HK-2 (cell line): ENCODE measurements at regions not wholly inside any gene's neighbourhood (a gene's known extent, or its start where the extent isn't known, plus 50 kb on each side); places are given as distances from the start of the nearest gene placed in this dataset.

ENCODE experiments used
- DNase-seq: peaks from one replicate; pipeline ENCODE4 v3.0.0-alpha.2; 2018; ENCODE audit not compliant: unreplicated experiment

DNA sequence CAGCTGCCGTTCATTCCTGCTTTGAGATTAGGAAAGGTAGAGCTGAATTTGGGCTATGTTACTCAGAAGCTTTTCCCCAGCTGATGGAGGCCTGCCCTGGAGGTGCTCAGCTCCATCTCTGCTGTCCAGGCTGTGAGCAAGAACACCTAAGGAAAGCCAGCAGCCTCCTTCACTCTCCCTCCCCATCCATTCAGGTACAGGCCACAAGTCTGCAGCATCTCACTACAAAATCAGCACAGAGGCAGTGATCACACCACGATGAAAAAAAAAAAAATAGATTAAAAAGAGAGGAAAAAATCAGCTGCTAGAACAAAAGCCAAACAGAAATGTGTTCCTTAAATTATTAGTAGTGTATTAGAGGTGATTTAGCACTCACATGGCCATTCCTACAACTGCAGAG lies 515.0 kb downstream of the CDH26 start:
- DNase-seq: no peak

DNA sequence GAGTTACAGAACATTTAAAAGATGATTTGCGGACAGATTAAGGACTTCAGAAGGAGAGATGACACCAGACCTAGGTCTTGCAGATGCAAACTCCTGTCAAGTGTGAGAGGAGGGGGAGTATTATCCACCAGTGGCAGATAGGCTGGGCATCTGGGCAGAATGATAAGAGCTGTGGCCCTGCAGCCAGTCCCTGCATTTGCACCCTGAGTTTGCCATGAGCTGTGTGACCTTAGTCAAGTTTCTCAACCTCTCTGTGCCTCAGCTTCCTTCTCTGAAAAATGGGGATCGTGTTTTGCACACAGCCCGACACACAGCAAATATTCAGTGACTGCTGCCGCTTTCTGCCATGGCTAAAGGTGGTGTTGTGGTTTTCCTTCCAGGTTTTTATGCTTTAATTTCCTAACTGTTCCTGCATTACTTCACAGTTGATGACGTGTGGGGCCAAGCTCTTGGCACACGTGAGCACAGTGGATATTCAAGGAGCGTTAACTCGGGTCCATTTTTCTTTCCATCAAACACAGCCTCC lies 516.2 kb downstream of the CDH26 start:
- DNase-seq: no peak

DNA sequence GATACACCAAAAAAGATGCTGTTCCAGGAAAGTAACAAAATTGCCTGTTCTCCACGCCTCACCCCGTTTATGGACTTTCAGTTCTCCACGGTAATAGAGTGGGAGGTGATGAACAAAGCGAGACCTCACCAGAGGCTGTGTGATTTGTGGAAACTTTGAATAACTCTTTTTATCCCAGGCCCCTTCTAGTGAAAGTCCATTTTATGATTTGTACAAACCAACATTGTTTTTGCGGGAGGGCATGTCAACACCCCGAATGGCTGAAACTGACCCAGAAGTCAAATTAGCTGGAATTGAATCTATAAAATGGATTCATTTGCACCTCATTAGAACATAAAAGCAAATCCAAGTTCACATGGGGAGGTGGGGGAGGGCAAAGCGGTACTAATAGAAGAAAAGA lies 517.8 kb downstream of the CDH26 start:
- no peak for DNase-seq

DNA sequence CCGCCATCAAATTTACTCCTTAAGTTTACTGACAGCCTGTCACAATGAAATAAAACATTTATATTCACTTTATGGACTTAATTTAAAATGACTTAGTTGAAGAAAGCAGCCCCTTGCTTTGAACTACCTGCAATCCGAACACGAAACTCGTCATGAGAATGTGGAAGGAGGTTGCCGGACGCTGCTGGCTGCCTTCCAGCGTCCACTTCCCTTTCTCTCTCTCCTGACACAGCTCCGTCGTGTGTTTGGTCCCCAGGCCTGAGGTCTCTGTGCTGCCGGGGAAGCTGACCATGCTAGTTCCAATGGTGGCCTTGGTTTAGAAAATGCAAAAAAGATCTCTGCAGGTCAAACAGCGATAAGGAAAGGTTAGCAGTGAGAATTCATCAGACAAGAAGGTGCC lies 519.7 kb downstream of the CDH26 start:
- DNase-seq: no peak

DNA sequence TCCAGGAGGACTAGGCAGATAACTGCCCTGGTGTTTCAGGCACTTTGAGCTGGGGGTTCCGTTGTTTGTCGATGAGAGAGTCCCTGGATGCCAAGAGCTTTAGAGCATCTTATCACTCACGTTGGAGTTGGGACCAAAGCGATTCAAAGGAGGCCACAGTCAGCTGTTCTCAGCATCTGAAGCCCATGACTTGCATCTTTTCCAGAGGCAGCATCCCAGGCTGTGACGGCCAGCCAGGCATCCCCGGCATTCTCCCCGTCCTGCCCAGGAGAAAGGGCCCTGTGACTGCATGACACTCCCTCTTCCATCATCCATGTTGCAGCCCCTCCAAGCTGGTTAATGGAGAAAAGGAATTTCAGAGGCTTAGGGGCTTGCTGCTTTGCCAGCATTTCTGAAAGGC lies 520.3 kb downstream of the CDH26 start:
- DNase-seq: no peak

DNA sequence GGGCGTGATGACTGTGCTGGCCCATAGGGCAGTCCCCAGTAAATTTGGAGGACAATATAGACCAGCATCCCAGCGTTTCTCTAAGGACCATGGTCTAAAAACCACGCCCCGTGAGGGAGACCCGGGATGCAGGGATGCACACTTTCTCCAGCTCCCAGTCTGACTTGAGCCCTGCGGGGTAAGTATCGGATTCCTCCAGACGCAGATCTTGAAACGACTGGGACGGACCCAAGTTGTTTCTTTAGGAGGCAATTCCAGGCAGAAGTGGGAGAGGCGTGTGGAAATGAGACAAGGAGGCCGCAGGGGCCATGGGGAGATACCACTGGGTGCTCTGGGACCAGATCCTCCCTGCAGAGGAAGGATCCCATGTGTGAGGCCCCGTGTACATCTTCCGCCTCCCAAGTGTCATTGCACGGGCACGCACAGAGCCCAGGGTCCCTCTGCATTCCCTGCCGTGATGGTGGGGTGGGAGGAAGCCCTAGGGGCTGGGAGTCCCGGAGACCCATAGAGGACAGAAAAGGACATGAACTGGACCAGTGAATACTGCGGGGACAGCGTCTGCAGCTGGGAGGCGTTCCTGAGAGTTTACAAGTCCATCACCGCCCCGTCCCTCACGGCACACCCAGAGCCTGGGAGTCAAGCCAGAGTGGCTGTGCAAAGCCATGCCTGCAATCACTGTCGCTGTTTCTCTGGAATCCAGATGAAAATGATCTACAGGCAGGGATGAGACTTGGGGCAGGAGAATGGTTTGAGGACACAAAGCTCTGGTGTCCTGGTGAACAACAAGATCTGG lies 522.9 kb downstream of the CDH26 start:
- DNase-seq: no peak

DNA sequence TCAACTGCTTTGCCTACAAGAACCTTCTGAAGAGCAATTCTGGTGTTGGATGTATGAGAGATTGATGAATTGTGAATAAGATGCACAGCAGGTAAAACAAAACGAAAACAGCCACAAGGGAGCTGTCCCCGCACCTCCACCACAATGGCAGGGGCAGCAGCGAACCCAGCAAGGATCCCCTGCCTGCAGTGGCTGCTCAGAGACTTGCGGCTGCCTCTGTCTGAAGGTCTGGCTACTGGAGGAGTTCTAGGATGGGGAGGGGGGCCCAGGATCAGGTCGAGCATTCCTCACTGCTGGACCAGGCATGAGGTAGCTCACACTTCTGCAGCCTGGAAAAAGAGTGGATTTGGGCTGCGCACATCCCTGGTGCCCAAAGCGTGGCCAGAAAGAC lies 523.5 kb downstream of the CDH26 start:
- DNase-seq: no peak

DNA sequence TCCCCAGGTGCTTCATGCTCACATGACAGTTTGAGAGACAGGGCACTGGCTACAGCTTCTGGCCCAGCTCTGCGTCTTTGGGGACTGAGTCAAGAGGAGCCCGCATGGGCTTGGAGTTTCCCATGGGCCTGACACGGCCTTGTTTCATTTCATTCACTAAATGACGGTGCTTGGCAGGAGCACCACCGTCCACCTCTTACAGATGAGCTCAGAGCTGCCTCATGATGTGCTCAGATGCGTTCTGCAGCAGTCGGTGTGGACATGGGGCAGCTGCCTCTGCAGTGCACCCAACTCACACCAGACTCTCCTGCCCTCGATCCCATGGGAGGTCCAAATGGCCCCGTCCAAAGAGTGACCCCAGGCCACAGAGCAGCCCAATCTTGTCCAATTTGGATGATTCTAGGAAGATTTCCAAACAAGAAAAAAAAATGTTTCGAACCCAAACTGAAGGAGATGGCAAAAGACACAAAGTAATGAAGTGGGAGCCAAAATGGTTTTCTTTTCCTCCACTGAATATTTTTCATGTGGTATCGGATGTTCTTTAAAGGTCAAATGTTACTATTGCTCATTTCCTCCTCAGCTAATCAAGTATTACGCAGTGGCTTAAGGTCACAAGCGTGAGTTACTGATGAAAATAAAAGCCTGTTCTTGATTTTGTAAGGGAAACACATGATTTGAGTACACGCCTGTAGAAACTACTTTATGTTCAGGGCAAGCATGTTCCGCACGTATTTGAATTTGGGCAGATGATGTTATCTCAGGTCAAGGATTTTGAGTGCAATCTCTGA lies 524.2 kb downstream of the CDH26 start:
- DNase-seq: no peak

DNA sequence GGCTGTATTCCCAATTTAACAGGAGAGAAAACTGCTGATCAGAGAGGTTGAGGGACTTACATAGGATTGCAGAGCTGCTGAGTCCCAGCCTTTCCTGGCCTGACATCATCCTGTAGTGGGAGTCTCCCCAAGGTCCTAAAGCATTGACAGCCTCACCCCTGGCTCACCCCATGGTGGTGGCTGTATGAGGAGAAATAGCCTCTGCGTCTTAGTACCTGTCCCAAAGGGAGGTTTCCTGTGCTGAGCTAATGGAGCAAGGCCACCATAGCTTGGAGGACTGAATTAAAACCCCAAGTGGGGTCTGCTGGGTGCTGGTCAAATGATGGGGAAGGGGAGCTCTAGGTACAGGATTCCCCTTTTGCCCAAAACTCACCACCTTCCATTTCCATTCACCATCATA lies 525.1 kb downstream of the CDH26 start:
- DNase-seq: no peak

DNA sequence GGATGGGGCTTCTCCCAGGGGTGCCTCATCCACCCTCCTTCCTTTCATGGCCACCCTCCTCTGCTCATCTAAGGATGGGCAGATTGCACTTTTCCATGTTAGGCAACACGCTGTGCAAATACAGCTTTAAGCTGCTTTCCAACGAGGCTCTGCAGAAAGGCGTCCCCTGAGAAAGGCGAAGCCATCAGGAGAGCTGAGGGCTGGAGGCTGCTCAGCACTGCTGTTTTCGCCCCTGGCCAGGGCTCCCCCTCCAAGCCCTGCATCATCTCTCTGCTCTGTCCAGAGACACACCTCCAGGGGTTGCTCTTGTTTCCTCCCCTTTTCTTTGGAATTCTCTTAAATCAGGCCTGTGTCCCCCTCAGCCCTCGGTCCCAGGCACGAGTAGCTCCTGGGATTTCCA lies 526.1 kb downstream of the CDH26 start:
- DNase-seq: no peak

DNA sequence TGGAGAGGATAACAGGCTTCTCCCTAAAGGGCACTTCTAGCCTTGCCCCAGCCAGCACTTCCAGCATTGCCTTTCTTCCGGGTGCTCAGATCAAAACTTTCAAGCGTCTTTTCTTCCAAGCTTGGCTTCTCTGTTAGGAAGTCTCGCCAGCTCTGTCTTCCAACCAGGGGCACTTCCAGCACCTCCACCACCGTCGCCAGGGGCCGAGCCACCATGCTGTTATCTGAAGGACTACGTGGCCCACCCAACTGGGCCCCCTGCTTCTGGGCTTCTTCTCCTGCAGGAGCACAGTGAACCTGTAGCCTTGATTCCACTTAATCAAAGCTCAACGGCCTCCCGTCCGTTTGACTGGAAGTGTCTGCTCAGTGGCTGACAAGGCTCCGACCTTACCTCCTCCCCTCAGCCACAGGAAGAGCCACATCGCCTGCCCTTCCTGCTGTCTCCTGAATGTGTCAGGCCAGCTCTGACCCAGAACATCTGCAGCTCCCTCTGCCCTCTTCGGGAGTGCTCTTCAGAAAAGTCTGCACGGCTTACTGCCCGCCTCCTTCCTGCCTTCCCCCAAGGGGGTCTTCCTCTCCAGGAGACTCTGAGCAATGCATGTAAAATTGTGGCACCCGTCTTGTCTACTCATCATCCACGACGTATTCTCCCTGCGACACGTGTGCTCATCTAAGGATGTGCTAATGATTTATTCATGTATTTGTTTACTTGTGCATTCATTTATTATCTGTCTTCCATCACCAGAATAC lies 527.0 kb downstream of the CDH26 start:
- DNase-seq: no peak

DNA sequence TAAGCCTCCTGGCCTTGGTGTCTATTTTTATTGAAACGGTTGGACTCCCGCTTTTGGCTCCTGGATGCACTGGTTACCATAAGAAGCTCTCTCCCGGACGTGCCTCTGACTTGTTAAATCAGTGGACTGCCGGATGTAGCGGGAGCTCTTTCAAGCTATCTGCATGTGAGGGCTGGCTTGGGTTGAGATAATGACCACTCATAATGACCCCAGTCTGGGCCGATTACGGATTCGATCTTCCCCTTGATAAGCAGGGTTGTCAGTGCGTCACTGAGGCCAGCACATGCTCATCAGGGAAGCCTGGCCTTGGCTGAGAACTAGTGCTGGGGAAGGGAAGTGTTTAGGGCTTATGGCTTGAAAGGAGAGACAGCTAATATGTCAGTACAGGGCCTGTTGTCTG lies 528.1 kb downstream of the CDH26 start:
- no peak for DNase-seq

DNA sequence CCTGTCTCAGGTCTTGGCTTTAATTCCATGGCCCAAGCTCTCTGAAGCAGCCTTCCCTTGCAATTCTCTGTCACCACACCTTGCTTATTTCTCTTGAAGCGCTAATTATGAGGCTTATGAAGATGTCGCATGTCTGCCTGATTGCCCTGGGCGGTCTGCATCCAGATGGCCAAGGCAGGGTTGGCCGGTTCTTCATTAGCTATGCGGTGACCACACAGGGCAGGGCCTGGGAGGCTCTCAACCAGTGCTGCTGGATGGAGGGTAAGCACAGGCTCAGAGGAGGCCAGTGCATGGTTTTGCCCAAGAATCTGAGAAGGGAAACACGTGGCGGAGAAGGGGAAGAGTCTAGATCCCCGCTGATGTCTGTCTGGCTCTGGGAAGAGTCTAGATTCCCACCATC lies 528.7 kb downstream of the CDH26 start:
- DNase-seq: no peak

DNA sequence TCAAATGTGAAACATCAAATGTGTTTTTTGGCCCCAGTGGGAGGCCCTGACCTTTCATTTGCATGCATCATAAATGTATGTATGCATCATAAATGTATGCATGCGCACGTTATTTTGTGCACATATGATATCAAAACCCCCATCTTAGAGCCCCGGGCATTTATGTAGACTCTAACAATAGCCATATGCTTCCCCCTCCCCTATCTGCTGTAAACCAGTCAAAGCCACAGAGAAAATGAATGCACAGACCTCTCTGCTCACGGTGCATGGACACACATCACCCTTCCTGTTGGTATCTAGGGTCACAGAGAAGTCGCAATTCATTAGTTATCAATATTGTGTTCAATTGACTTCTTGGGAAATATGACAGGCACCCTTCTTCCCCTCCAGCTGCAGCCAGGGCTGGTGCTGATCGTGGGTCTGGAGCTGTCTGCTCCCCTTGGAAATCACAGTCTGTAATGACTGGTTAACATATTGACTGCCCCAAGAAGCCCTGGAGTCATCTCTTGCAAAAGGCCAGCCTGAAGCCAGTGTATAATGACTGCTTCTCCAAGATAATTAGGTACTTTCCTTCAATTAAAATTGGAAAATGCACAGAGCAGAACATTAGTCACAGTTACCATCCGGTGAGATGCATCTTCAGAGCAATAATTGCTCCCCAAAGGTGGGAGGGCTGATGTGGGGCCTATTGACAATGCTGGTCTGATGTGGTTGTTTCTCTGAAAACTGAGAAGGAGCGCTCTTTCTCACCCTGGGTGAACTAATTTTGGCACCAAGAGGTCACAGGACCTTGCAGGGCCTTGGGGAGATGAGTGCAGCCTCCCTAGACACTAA lies 532.2 kb downstream of the CDH26 start:
- no peak for DNase-seq

DNA sequence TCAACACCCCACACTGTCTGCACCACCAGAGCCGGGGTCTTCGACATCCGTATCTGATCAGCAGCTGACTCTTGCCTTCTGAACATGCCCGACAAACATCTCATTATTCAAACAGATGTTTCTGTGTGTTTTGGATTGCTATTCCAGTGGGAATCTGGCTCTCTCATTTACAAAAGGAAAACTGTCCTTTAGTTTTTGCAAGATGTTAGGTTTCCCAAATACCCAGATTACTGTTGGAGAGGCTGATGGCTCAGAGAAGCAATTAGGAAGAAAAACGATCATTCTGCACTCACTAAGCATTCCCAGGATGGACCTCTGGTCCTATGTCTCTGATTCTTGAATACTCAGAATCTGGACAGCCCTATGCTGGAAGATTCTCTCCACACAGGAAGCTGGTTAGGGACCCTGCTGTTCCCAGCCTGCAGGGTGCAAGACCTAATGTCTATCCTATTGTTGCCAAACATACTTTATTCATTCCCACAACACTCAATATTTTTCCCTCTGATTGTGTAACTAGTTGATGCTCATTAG lies 532.9 kb downstream of the CDH26 start:
- no peak for DNase-seq

DNA sequence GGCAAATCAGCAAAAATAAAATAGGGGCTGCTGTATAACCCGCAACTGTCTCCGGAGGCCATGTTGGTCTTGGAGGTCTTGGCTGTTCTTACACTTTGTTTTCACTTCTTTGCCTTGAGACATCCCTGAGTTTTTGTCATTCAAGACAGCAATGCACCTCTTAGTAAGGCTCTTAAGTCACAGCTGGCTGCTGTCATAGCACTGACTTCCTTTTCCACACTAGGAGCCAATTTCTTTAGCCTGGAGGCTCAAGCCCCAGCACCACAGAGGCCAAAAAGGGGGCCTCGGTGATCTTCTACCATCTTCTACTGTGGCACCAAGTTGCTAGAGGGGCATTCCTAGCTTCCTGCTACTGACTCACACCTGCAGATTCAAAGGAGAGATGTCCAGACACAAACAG lies 536.3 kb downstream of the CDH26 start:
- DNase-seq: no peak

DNA sequence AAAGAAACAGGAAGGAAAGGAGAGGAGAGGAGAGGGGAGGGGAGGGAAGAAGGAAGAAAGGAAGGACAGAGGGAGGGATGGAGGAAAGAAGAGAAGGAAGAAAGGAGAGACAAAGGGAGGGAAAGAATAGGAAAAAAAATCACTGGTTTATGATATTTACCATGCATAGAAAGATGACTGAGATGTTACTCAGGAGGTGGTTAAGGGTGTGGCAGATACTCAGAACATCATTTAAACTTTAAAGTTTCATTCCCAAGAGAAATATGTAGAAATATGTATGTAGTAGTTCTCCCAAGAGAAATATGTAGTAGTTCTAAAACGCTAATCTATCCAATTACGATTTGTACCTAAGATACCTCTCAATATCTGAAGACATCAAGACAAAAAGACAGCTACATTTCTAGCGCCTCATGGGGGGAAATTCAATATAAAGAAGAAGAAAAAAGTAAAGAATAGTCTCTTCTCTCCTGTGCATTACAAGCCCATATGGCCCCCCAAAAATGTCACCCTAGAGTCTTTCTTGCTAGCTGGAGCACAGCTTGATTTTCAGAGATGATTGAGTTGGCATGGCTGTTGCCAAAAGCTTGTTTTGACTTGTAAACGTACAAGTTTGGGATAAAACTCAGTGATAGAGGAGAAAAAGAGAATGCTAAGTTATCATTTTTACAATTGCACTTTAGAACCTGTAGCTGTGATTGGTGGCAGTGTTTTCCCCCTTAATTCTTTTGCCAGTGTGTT lies 539.2 kb downstream of the CDH26 start:
- no peak for DNase-seq

DNA sequence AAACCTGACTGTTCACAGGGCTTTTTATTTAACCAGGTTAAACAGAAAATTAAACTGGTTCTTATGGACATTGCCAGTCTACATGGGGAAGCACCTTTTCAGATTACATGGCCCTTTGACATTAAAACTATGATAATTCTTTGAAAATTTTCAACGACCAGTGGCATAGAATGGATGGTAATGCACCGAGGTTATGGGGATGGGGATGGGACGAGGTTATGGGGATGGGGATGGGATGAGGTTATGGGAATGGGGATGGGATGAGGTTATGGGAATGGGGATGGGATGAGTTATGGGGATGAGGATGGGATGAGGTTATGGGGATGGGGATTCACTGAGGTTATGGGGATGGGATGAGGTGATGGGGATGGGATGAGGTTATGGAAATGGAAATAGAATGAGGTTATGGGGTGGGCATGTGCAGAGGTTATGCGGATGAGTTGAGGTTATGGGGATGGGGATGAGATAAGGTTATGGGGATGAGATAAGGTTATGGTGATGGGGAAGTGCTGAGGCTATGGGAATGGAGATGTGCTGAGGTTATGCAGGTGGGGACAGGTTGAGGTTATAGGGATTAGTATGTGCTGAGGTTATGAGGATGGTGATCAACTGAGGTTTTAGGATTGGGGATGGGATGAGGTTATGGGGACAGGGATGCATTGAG lies 541.9 kb downstream of the CDH26 start:
- no peak for DNase-seq

DNA sequence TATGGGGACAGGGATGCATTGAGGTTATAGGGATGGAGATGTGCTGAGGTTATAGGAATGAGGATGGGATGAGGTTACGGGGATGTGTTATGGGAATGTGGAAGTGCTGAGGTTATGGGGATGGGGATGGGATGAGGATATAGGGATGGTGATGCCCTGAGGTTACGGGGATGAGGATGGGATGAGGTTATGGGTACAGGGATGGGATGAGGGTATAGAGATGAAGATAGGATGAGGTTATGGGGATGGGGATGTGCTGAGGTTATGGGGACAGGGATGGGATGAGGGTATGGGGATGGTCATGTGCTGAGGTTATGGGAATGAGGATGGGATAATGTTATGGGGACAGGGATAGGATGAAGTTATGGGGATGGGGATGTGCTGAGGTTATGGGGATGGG lies 542.8 kb downstream of the CDH26 start:
- no peak for DNase-seq

DNA sequence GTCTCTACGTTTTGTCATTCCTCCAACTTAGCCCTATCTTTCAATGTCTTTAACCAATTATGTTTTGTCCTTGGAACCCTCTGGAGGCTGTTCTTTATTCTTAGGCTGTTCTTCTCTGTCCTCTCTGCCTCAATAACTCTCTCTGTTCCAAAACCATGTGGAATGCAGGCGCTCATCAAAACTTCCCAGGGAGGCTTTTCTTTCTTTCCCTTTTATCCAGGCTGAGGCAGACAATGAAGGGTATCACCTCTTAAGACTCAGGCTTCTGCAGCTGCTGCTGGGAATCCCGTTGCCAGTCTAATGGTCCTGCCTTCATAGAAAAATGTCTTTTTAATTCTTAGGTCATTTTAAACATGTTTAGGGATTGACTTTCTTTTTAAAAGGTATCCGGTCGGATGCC lies 544.7 kb downstream of the CDH26 start:
- DNase-seq: no peak
